ENCODE measurements at regions not wholly inside any gene's neighbourhood (a gene's known extent, or its start where the extent isn't known, plus 50 kb on each side); places are given as distances from the start of the nearest gene placed in this dataset.
A peak's percentile ranks its signal among the peaks of the same experiment; 100 is the strongest.

GRCh38 chr20:22450537-22450936 is 133.8 kb downstream of the FOXA2 start:
- CTCF ChIA-PET: no interaction called here
- no TSS peak for BruUV-seq (replicated peaks)

DNA sequence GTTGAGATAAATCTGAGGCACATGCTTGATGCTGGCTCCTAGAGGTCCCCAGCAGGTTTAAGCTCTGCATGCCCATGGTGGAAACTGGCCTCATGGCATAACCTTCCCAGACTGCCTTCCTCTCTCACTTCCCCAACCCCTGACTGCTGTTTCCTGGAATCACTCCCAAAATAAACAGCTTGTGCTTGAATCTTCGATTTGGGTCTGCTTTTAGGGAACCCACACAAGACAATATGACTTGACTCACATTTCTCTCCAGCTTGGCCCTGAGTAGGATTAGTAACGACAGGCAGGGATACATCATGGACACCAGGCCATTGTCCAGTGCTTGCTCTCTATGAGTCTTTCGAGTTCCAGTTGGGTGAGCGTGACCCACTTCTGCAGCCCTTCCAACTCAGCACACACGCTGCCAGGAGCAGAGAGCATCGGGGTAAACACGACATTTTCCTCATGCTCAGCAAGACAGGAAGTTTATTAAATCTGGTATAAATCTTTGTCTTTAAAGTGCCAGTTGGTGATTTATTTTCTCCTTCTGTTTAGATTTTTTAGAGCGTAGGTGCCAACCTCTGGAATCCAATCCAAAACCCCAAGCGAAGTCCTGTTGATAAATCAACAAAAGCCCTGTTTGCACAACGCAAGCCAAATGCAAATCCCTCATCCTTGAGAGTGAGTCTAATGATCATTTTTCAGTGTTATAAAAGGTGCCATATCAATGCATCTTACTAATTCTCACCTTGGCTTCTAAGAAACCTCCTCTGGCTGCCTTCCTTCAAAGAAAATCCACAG is 135.0 kb downstream of the FOXA2 start:
- H3K9ac ChIP-seq (ENCODE audit: low read length): no peak overlapping the region
- H3K4me3 ChIP-seq (ENCODE audit: low read length): no peak overlapping the region
- ChIA-PET POLR2A (ENCODE audit: unreplicated experiment) (no interaction called here), CTCF (no interaction called here)
- H3F3A ChIP-seq (ENCODE audit: low read length, unreplicated experiment): no peaks in the 10 kb centered on the region
- peaks cover 19% of the 10 kb centered on the region for H3K4me1 ChIP-seq (ENCODE audit: insufficient read depth, low read length)
- peak; percentile 21; the same call in 1 of the 2 replicates for ATAC-seq
- no peaks in the 10 kb centered on the region for H3K79me2 ChIP-seq (ENCODE audit: low read length)
- no peak overlapping the region for H3K4me2 ChIP-seq (ENCODE audit: low read length)
- TF ChIP-seq EZH2 (IDR thresholded peaks at IDR 0.05; ENCODE audit: low read length, unreplicated experiment) (no peak), EZH2phosphoT487 (IDR thresholded peaks at IDR 0.05; ENCODE audit: borderline replicate concordance, low read length) (no peak)
- BruUV-seq (replicated peaks): no TSS peak
- no peaks in the 10 kb centered on the region for H3K27me3 ChIP-seq (ENCODE audit: low read length)
- DNase-seq: no peak
- no peaks in the 10 kb centered on the region for H3K9me3 ChIP-seq (ENCODE audit: low read length)
- no peaks in the 10 kb centered on the region for H3K9me2 ChIP-seq (replicated peaks; ENCODE audit: low read length)
- H3K36me3 ChIP-seq (ENCODE audit: low read depth, low read length): no peaks in the 10 kb centered on the region
- H3K27ac ChIP-seq (ENCODE audit: low read length): no peak overlapping the region
- intact Hi-C loops (cut with micrococcal nuclease): no loop called here
- H2AFZ ChIP-seq (ENCODE audit: low read length): no peak overlapping the region
- no peaks in the 10 kb centered on the region for H4K20me1 ChIP-seq (ENCODE audit: low read length)

More at GRCh38 chr20:22450537-22450936, 133.8 kb downstream of the FOXA2 start:
- H2AFZ ChIP-seq (ENCODE audit: low read length): no peak overlapping the region
- no peaks in the 10 kb centered on the region for H3F3A ChIP-seq (ENCODE audit: low read length, unreplicated experiment)
- no peak overlapping the region for H3K4me2 ChIP-seq (ENCODE audit: low read length)
- intact Hi-C loops (cut with micrococcal nuclease): loop anchor here (5.0 kb wide), 1 partner anchor 127 kb away; no protein-coding TSS in a partner anchor
- no peaks in the 10 kb centered on the region for H3K36me3 ChIP-seq (ENCODE audit: low read depth, low read length)
- H3K9ac ChIP-seq (ENCODE audit: low read length): no peak overlapping the region
- peaks cover 19% of the 10 kb centered on the region for H3K4me1 ChIP-seq (ENCODE audit: insufficient read depth, low read length)
- H3K9me3 ChIP-seq (ENCODE audit: low read length): no peaks in the 10 kb centered on the region
- no peaks in the 10 kb centered on the region for H3K79me2 ChIP-seq (ENCODE audit: low read length)
- H3K9me2 ChIP-seq (replicated peaks; ENCODE audit: low read length): no peaks in the 10 kb centered on the region
- H3K27ac ChIP-seq (ENCODE audit: low read length): no peak overlapping the region
- no peak overlapping the region for H3K4me3 ChIP-seq (ENCODE audit: low read length)
- DNase-seq (no peak), ATAC-seq (no peak)
- POLR2A ChIA-PET (ENCODE audit: unreplicated experiment): no interaction called here
- TF ChIP-seq CTCF (conservative IDR thresholded peaks at IDR 0.05; ENCODE audit: low read depth, low read length) (no peak), EZH2 (IDR thresholded peaks at IDR 0.05; ENCODE audit: low read length, unreplicated experiment) (no peak)
- H3K27me3 ChIP-seq (ENCODE audit: low read length): no peaks in the 10 kb centered on the region
- no peaks in the 10 kb centered on the region for H4K20me1 ChIP-seq (ENCODE audit: low read length)

GRCh38 chr20:22447447-22447778 is 137.0 kb downstream of the FOXA2 start:
- DNase-seq (peak; percentile 57), ATAC-seq (peak; percentile 48)
- H3K27ac ChIP-seq (ENCODE audit: low read length): no peak overlapping the region
- no peak overlapping the region for H3K9ac ChIP-seq (ENCODE audit: low read length)
- peak overlapping the region; percentile 17; the same call in 1 of the 2 replicates for H2AFZ ChIP-seq (ENCODE audit: low read length)
- CTCF ChIA-PET: no interaction called here
- H4K20me1 ChIP-seq (ENCODE audit: low read length): no peaks in the 10 kb centered on the region
- no peaks in the 10 kb centered on the region for H3K27me3 ChIP-seq (ENCODE audit: low read length)
- no peaks in the 10 kb centered on the region for H3K9me3 ChIP-seq (ENCODE audit: low read length)
- H3K4me3 ChIP-seq (ENCODE audit: low read length): peak overlapping the region; percentile 5; the same call in 1 of the 2 replicates
- POLR2A ChIA-PET (ENCODE audit: unreplicated experiment): no interaction called here
- intact Hi-C loops (cut with micrococcal nuclease): no loop called here
- TF ChIP-seq EZH2 (IDR thresholded peaks at IDR 0.05; ENCODE audit: low read length, unreplicated experiment) (no peak), EZH2phosphoT487 (IDR thresholded peaks at IDR 0.05; ENCODE audit: borderline replicate concordance, low read length) (no peak), CTCF (conservative IDR thresholded peaks at IDR 0.05; ENCODE audit: low read depth, low read length) (no peak)
- no TSS peak for BruUV-seq (replicated peaks)
- H3F3A ChIP-seq (ENCODE audit: low read length, unreplicated experiment): no peaks in the 10 kb centered on the region
- no peaks in the 10 kb centered on the region for H3K79me2 ChIP-seq (ENCODE audit: low read length)
- no peaks in the 10 kb centered on the region for H3K9me2 ChIP-seq (replicated peaks; ENCODE audit: low read length)
- no peaks in the 10 kb centered on the region for H3K36me3 ChIP-seq (ENCODE audit: low read depth, low read length)
- peak overlapping the region; percentile 60 for H3K4me2 ChIP-seq (ENCODE audit: low read length)
- H3K4me1 ChIP-seq (ENCODE audit: insufficient read depth, low read length): peaks cover 11% of the 10 kb centered on the region

All from PC-3 (cell line).